Suppressor macrophage treated with lipopolysaccharide for 1 hour (primary cell): ENCODE measurements at regions not wholly inside any gene's neighbourhood (a gene's known extent, or its start where the extent isn't known, plus 50 kb on each side); places are given as distances from the start of the nearest gene placed in this dataset.
A peak's percentile ranks its signal among the peaks of the same experiment; 100 is the strongest.
"Not testable (repeated sequence)": the region's sequence is repeated elsewhere in the genome, so short reads cannot be mapped to it uniquely, and the experiment has no call there.

ENCODE experiments used
- DNase-seq, 3 donors: peaks; one replicate each; pipeline ENCODE4 v3.0.0-alpha.2; 2020 to 2022

- DNase-seq, result no peak
Measured at GRCh38 chr4:131419147-131419546, 1729.9 kb upstream of the PCDH10 start.

DNA sequence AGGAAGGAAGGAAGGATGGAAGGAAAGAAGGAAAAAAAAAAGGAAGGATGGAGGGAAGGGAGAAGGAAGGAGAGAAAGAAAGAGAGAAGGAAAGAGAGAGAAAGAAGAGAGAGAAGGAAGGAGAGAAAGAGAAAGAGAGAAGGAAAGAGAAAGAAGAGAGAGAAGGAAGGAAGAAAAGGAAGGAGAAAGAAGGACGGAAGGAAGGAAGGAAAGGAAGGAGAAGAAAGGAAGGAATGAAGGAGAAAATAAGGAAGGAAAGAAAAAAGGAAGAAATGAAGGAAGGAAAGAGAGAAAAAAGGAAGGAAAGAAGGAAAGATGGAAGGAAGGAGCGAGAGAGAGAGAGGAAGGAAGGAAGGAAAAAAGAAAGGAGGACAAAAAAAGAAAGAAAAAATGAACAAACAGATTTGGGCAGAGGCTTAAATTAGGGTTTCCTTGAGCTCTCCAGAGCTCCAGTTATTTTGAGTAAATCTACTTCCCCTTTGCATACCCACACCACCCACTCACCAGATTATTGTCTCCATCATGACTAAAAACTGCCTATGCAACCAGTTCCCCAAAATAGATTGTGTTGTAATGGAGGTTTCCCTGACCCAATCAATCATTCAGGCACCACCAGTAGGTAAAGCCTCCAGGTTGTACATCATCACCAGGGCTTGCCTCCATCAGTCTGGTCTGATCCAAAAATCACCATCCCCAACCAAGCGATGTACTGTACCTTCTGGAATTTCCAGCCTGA, 1722.9 kb upstream of the PCDH10 start:
- peak; percentile 32 to 41 (median 34) for DNase-seq

DNA sequence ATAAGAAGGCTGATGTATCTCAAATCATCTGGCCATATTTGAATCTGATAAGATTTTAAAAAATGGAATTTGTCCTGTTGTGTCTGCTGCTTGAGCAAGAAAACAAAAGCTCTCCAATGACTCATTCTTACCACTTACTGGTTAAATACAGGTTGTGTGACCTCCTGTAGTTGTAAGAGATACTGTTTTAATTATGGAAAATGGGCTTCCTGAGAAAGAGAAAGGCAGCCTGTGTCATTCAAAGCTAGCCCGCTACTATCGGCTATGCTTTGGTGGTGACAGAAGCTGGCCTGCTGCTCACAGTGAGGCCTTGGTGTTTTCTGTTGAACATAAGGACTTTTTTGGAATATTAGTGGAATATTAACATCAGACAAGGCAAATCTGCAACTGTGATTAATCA, 1722.1 kb upstream of the PCDH10 start:
- no peak for DNase-seq

GRCh38 chr4:131430302-131430701, 1718.8 kb upstream of the PCDH10 start:
- DNase-seq, result no peak

DNA sequence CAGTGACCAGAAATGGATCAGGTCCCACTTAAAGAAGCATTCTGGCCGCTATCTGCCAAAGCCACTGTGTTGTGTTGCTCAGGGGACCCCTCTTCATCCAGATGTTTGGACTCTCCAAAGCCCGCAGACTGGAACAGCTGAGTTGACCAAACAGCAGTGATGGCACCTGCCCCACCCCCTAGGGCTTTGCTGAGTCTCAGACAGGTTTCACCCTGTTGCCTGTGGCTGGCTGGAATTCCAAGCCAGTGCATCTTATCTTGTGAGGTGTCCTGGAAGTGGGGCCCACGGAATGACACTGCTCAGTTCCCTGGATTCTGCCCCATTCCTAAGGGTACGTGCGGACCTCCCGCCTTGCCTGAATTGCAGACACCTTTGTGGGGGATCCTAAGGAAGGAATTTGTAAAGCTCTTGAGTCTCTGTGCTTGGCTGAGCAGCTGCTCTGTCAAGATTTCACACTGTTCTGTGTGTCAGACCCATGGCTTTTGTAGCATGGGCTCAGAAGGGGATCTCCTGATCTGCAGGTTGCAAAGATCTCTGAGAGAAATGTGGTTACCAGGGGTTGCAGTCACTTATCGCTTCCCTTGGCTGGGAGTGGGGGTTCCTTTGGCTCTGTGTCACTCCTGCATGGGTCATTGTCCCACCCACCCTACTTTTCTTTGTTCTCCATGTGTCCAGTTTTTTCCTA, 1707.9 kb upstream of the PCDH10 start:
- DNase-seq, result no peak

DNA sequence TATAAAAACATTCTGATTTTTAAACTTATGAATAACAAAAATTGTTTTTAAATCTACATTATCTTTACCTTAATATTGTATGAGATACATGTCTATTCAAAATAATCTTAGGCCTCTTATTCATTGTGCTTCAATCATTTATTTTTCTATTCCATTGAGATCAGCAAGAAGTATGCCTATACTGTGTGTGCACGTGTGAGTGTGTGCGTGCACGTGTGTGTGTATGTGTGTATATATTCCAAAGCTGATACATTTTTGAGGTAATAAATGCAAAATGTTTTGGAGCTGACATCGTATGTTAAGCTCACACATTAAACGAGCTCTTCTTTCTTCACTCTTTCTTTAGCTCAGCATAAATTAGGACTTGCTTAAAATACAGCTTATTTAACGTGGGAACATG, 1701.2 kb upstream of the PCDH10 start:
- no peak for DNase-seq

- DNase-seq, result no peak
Measured at GRCh38 chr4:131450572-131451209, 1698.4 kb upstream of the PCDH10 start.

- DNase-seq, result no peak
Measured at GRCh38 chr4:131459430-131460101, 1689.5 kb upstream of the PCDH10 start.

- DNase-seq, result no peak
Measured at GRCh38 chr4:131470360-131470759, 1678.7 kb upstream of the PCDH10 start.

- no peak for DNase-seq
Measured at GRCh38 chr4:131488772-131489171, 1660.3 kb upstream of the PCDH10 start.

DNA sequence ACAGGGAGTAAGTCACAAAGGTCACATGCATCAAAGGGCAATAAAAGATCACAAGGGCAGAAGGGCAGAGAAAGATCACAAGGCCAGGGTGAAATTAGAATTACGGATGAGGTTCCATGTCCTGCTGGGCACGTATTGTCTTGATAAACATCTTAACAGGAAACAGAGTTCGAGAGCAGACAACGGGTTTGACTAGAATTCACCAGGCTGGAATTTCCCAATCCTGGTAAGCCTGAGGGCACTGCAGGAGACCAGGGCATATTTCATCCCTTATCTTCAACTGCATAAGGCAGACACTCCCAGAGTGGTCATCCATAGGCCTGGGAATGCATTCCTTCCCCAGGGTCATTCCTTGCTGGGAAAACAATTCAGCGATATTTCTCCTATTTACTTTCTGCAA, 1652.9 kb upstream of the PCDH10 start:
- DNase-seq, result not testable (repeated sequence)

DNA sequence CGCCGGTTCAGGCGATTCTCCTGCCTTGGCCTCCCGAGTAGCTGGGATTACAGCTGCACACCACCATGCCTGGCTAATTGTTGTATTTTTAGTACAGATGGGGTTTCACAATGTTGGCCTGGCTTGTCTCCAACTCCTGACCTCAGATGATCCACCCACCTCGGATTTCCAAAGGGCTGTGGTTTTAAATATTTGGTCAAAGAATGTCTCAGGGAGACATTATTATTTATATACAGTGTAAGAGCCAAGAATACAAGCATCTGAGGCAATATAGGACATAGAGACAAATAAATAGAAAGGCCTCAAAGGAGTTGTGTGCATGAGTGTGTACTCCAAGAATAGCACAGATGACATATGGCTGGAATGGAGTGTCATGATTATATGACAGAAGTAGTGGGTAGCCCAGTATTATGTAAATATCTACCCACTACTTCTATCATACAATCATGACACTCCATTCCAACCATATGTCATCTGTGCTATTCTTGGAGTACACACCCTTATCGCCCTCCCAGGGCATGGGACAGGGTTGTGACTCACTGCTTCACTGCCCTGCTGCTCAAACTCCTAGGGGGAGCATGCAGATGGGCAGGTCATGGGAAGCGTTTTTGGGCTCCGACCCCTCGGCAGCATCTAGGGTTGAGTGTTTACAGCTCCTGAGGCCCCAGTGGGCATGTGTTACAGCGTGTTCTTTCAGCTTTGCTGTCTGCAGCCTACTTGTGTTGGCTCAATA, 1649.8 kb upstream of the PCDH10 start:
- DNase-seq, result peak in 1 of 3 donors; percentile 18

DNA sequence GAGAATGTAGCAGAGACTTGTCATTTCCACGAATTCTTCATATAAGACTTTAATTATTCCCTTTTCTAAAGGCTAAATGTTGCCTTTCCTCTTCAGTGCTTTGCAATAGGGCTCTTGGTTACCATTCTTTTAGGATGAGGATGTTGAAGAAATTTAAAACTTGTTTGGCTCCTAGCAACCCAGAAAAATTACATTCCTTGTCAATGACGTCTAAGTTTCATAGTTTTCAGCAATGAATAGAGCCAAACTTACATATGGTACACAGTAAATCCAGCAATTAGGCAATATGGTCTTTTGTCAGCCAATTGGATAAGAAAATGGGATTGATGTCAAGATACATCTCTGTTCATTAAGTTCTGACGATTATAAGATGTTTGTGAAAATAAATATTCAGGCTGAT, 1639.6 kb upstream of the PCDH10 start:
- no peak for DNase-seq

- DNase-seq, result no peak
Measured at GRCh38 chr4:131526686-131527085, 1622.4 kb upstream of the PCDH10 start.

DNA sequence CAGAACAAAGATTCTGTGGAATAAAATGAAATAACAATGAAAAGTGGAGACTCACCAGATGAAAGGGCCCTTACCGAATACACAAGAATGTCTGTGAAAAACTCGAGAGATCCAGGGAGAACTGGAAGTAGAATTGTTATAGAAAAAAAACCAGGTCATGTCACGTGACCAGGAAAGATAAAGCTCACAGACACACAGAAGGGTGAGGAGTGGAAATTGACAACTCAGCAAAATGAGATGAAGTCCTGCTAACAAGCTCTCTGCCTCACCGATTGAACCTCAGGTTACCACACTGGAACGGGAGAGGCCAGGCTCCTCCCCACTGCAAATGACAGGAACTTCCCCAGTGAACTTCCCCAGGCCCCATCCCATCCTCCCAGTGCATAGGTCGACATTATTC, 1618.0 kb upstream of the PCDH10 start:
- DNase-seq, result no peak

- DNase-seq, result no peak
Measured at GRCh38 chr4:131534944-131535645, 1614.0 kb upstream of the PCDH10 start.

DNA sequence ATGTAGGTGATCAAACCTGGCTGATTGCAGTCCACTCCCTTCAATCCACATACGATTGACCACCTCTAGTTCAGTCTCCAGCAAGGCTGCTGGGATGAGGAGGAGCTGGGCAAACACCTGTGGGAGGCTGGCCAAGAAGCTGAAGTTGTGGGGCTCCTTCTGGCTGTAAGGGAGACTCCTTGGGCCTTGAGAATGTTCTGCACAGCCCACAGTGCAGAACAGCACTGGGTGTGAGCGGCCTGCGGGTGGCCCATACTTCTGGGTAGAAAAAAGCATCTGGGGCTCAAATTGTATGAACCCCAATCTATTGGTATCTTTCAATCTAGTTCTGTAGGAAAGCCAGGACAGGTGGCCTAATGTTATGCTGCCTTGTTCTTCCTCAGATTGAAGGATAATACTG, 1608.8 kb upstream of the PCDH10 start:
- DNase-seq, result no peak

- DNase-seq, result no peak
Measured at GRCh38 chr4:131547506-131547981, 1601.5 kb upstream of the PCDH10 start.

DNA sequence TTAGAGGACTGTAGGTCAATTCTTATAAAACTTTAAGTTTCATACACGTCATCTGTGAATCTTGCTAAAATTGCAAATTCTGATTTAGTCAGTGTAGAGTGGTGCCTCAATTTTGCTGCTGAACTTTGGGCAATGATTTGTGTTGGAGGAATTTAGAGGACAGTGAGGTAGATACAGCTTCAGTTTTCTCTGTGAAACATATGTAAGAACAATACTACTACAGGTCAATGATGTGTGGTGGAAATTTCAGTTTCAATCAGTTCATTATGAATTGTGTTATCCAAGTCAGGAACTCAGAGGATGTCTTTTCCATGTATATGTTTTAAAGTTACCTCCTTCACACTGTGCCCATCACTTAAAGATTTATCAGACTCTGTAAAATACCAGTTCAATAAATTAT, 1597.8 kb upstream of the PCDH10 start:
- DNase-seq, result no peak

DNA sequence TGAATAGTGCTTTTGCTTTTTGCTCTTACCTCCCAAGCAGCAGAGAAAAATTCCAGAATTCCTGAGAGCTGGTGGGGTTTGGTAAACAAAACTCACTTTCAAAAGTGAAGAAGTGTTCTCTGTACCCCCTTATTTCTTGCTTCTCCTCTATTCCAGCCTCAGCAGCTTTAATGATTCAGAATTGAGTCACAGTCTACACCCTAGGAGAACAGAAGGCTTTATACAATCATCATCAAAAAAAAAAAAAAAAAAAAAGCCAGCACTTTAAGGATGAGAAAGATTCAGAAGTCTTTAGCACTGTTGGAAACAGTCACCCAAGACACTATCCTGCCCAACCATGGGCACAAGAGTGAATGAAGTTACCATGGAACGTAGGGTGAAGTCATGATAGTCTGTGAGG, 1583.1 kb upstream of the PCDH10 start:
- no peak for DNase-seq

- DNase-seq, result no peak
Measured at GRCh38 chr4:131584587-131584986, 1564.5 kb upstream of the PCDH10 start.

- no peak for DNase-seq
Measured at GRCh38 chr4:131595140-131595539, 1554.0 kb upstream of the PCDH10 start.
